ENCODE measurements at regions not wholly inside any gene's neighbourhood (a gene's known extent, or its start where the extent isn't known, plus 50 kb on each side); places are given as distances from the start of the nearest gene placed in this dataset.
"Not testable (repeated sequence)": the region's sequence is repeated elsewhere in the genome, so short reads cannot be mapped to it uniquely, and the experiment has no call there.

DNA sequence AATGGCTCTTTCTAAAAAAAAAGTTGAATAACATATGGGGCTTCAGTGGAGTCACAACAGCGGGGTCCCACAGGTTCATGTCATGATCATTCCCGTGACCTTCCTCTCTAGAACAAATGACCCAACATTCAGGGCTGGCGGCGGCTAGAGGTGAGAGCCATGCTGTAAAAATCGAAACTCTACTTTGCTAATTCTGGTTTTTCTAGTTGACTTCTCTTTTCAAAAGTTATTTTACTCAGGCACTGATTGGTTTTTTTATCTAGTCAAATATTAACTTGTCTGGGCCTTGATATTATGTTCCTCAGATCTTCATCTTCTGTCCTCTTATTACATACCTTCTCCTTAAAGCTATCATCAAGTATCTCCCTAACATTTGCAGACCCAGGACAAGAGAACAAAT lies 402.9 kb upstream of the SOX5 start:
- Histone ChIP-seq H3K4me1 (ENCODE audit: control insufficient read depth in 2 of 3, insufficient read depth in 2 of 3, low read depth in 1 of 3, low read length in 3 of 3) (no peaks in the 10 kb centered on the region), H3K36me3 (ENCODE audit: control insufficient read depth in 2 of 3, insufficient read depth in 3 of 3, low read length in 3 of 3) (no peaks in the 10 kb centered on the region), H3K27ac (ENCODE audit: low read depth in 2 of 2, low read length in 2 of 2) (no peak overlapping the region), H3K9me3 (ENCODE audit: control insufficient read depth in 2 of 3, insufficient read depth in 1 of 3, low read length in 3 of 3) (no peaks in the 10 kb centered on the region), H3K4me3 (ENCODE audit: low read length in 3 of 3) (no peak overlapping the region), H3K27me3 (ENCODE audit: control insufficient read depth, insufficient read depth, low read length) (no peaks in the 10 kb centered on the region), H3K9ac (ENCODE audit: low read length in 3 of 3) (no peak overlapping the region)
- DNase-seq (no peak), FAIRE-seq (no peak)
- intact Hi-C loops (cut with DNase I): no loop called here
- TF ChIP-seq, protein P1, sequence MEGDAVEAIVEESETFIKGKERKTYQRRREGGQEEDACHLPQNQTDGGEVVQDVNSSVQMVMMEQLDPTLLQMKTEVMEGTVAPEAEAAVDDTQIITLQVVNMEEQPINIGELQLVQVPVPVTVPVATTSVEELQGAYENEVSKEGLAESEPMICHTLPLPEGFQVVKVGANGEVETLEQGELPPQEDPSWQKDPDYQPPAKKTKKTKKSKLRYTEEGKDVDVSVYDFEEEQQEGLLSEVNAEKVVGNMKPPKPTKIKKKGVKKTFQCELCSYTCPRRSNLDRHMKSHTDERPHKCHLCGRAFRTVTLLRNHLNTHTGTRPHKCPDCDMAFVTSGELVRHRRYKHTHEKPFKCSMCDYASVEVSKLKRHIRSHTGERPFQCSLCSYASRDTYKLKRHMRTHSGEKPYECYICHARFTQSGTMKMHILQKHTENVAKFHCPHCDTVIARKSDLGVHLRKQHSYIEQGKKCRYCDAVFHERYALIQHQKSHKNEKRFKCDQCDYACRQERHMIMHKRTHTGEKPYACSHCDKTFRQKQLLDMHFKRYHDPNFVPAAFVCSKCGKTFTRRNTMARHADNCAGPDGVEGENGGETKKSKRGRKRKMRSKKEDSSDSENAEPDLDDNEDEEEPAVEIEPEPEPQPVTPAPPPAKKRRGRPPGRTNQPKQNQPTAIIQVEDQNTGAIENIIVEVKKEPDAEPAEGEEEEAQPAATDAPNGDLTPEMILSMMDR (IDR thresholded peaks at IDR 0.05; ENCODE audit: borderline replicate concordance, extremely low read depth, insufficient read depth): no peak

DNA sequence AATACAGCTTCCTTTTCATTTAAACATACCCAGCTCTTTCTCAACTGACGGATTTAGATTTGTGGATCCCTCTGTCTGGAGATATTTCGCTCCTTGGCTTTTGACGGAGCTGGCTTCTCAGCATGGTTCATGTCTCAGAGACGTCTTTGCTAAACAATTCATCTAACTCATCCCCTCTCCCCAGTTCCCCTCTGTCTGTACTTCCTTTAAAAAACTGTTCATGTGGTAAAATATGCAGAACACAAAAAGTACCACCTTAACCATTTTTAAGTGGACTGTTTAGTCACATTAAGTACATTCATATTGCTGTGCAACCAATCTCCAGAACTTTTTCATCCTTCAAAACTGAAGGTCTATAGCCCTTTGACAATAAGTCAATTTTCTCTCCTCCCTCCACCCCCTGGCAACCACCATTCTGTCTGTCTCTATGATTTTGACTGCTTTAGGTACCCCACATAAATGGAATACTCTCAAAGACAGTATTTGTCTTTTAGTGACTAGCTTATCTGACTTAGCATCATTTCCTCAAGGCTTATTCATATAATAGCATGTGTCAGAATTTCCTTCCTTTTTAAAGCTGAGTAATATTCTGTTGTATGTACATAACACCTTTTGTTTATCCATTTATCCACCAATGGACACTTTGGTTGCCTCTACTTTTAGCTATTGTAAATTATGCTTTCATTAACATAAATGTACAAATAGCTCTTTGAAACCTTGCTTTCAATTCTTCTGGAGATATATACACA lies 399.8 kb upstream of the SOX5 start:
- intact Hi-C loops (cut with DNase I): no loop called here
- TF ChIP-seq, protein P1 (IDR thresholded peaks at IDR 0.05; ENCODE audit: borderline replicate concordance, extremely low read depth, insufficient read depth): no peak
- H3K9me3 ChIP-seq (ENCODE audit: control insufficient read depth in 2 of 3, insufficient read depth in 1 of 3, low read length in 3 of 3): no peaks in the 10 kb centered on the region
- H3K27ac ChIP-seq (ENCODE audit: low read depth in 2 of 2, low read length in 2 of 2): no peak overlapping the region
- no peaks in the 10 kb centered on the region for H3K36me3 ChIP-seq (ENCODE audit: control insufficient read depth in 2 of 3, insufficient read depth in 3 of 3, low read length in 3 of 3)
- no peak overlapping the region for H3K4me3 ChIP-seq (ENCODE audit: low read length in 3 of 3)
- no peaks in the 10 kb centered on the region for H3K27me3 ChIP-seq (ENCODE audit: control insufficient read depth, insufficient read depth, low read length)
- no peak overlapping the region for H3K9ac ChIP-seq (ENCODE audit: low read length in 3 of 3)
- FAIRE-seq (no peak), DNase-seq (no peak)
- H3K4me1 ChIP-seq (ENCODE audit: control insufficient read depth in 2 of 3, insufficient read depth in 2 of 3, low read depth in 1 of 3, low read length in 3 of 3): no peaks in the 10 kb centered on the region

DNA sequence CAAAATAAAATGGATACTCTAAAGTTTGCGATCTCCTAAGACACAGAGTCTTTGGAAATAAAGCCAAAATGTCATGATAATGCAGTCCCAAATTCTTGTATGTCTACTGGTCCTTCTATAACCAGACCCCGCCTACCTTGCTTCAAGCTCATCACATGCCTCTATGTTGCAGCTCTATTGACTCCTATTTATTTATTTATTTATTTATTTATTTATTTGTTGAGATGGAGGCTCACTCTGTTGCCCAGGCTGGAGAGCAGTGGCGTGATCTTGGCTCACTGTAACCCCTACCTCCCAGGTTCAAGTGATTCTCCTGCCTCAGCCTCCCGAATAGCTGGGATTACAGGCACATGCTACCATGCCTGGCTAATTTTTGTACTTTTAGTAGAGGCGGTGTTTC lies 398.7 kb upstream of the SOX5 start:
- FAIRE-seq; H3K36me3 ChIP-seq (ENCODE audit: control insufficient read depth in 2 of 3, insufficient read depth in 3 of 3, low read length in 3 of 3); H3K9ac ChIP-seq (ENCODE audit: low read length in 3 of 3); H3K4me1 ChIP-seq (ENCODE audit: control insufficient read depth in 2 of 3, insufficient read depth in 2 of 3, low read depth in 1 of 3, low read length in 3 of 3); H3K27me3 ChIP-seq (ENCODE audit: control insufficient read depth, insufficient read depth, low read length); DNase-seq; H3K9me3 ChIP-seq (ENCODE audit: control insufficient read depth in 2 of 3, insufficient read depth in 1 of 3, low read length in 3 of 3); H3K27ac ChIP-seq (ENCODE audit: low read depth in 2 of 2, low read length in 2 of 2); H3K4me3 ChIP-seq (ENCODE audit: low read length in 3 of 3); intact Hi-C loops (cut with DNase I): not testable (repeated sequence)

DNA sequence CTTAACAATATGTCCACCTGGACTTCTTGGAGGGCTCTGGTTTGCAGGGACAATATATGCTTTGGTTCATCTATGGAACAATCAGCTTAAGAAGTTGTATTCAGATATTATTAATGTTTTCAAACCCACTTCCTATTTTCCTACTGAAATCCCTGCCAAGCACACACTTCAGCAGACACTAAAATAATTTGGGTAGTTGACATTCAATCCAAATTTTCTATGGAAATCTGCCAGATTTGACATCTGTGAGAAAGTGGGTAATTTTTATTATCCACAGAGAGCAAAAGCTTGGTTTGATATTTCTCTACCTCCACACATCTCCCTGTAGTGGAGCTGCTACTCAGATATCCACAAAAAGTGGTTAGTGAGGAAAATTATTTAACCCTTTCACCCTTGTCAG lies 378.8 kb upstream of the SOX5 start:
- TF ChIP-seq, protein P1 (IDR thresholded peaks at IDR 0.05; ENCODE audit: borderline replicate concordance, extremely low read depth, insufficient read depth): no peak
- FAIRE-seq: no peak
- H3K9me3 ChIP-seq (ENCODE audit: control insufficient read depth in 2 of 3, insufficient read depth in 1 of 3, low read length in 3 of 3): no peaks in the 10 kb centered on the region
- H3K36me3 ChIP-seq (ENCODE audit: control insufficient read depth in 2 of 3, insufficient read depth in 3 of 3, low read length in 3 of 3): no peaks in the 10 kb centered on the region
- H3K27me3 ChIP-seq (ENCODE audit: control insufficient read depth, insufficient read depth, low read length): no peaks in the 10 kb centered on the region
- H3K27ac ChIP-seq (ENCODE audit: low read depth in 2 of 2, low read length in 2 of 2): no peak overlapping the region
- intact Hi-C loops (cut with DNase I): no loop called here
- H3K4me1 ChIP-seq (ENCODE audit: control insufficient read depth in 2 of 3, insufficient read depth in 2 of 3, low read depth in 1 of 3, low read length in 3 of 3): no peaks in the 10 kb centered on the region
- no peak overlapping the region for H3K4me3 ChIP-seq (ENCODE audit: low read length in 3 of 3)
- no peak for DNase-seq
- no peak overlapping the region for H3K9ac ChIP-seq (ENCODE audit: low read length in 3 of 3)

All from kidney (tissue), 13 donors.